Gastroesophageal sphincter (tissue), 4 donors: ENCODE measurements at regions not wholly inside any gene's neighbourhood (a gene's known extent, or its start where the extent isn't known, plus 50 kb on each side); places are given as distances from the start of the nearest gene placed in this dataset.
"Not testable (repeated sequence)": the region's sequence is repeated elsewhere in the genome, so short reads cannot be mapped to it uniquely, and the experiment has no call there.

Experiments used
- ATAC-seq: fragments of 150-250 bp; one replicate; pipeline ENCODE4 v1.9.1; 2016; ENCODE audit warnings: mild to moderate bottlenecking, moderate library complexity
- H3K27ac ChIP-seq, 4 donors: fragments of 200-600 bp; sonication (generic) in 3 of 4; 1 replicate in 3 of 4; 2 replicates in 1 of 4; pipeline ENCODE4 v1.5.1; 2016 to 2019
- H3K27me3 ChIP-seq: fragments of 200-600 bp; sonication (generic); one replicate; pipeline ENCODE4 v1.5.1; 2019
- H3K36me3 ChIP-seq, 2 donors: fragments of 200-600 bp; sonication (generic); one replicate each; pipeline ENCODE4 v1.5.1; 2019; ENCODE audit warnings: control low read depth in 1 of 2
- H3K4me1 ChIP-seq, 3 donors: fragments of 200-600 bp; sonication (generic); 1 replicate in 2 of 3; 2 replicates in 1 of 3; pipeline ENCODE4 v1.5.1; 2016 to 2019; ENCODE audit warnings: control low read depth in 2 of 3
- H3K4me3 ChIP-seq, 2 donors: fragments of 200-600 bp; sonication (generic); one replicate each; pipeline ENCODE4 v1.5.1; 2019; ENCODE audit warnings: mild to moderate bottlenecking in 1 of 2, moderate library complexity in 1 of 2
- H3K9me3 ChIP-seq, 3 donors: fragments of 200-600 bp; sonication (generic); one replicate each; pipeline ENCODE4 v1.5.1; 2017 to 2019; ENCODE audit warnings: control low read depth in 2 of 3
- CTCF ChIP-seq, 4 experiments: fragments of 200-600 bp in 2 of 4; fragments of 450-650 bp in 2 of 4; sonication (generic) in 1 of 4; IDR thresholded peaks; one replicate each; pipeline ENCODE4 v1.5.1; 2017 to 2019; ENCODE audit warnings: antibody characterized with exemption in 4 of 4, mild to moderate bottlenecking in 2 of 4, moderate library complexity in 2 of 4
- EP300 ChIP-seq: sonication (generic); formaldehyde crosslinking; IDR thresholded peaks from one replicate; pipeline ENCODE4 v1.6.1; 2017; ENCODE audit warnings: antibody characterized with exemption, mild to moderate bottlenecking
- POLR2A ChIP-seq, 2 donors: fragments of 450-650 bp; IDR thresholded peaks; one replicate each; pipeline ENCODE4 v1.6.1; 2017; ENCODE audit warnings: antibody characterized with exemption in 2 of 2, mild to moderate bottlenecking in 2 of 2, moderate library complexity in 1 of 2
- POLR2AphosphoS5 ChIP-seq: sonication (generic); formaldehyde crosslinking; IDR thresholded peaks from one replicate; pipeline ENCODE4 v1.6.1; 2017; ENCODE audit warnings: antibody characterized with exemption
- WGBS, 2 donors: methylation state at CpG; one replicate each; pipeline ENCODE4 v1.1.5; 2018; ENCODE audit warnings: low coverage in 1 of 2; 5-methylcytosine and 5-hydroxymethylcytosine counted together

GRCh38 chr12:9543341-9543740 is 64.4 kb downstream of the KLRB1 start:
- not testable (repeated sequence) for H3K27ac ChIP-seq, H3K36me3 ChIP-seq, H3K4me1 ChIP-seq, H3K9me3 ChIP-seq, ATAC-seq, H3K4me3 ChIP-seq, H3K27me3 ChIP-seq
- 89% methylated on average over 3 of the region's 5 CpGs; no CpG with 5 or more reads in 1 of the 2 donors for WGBS, 2 donors

DNA sequence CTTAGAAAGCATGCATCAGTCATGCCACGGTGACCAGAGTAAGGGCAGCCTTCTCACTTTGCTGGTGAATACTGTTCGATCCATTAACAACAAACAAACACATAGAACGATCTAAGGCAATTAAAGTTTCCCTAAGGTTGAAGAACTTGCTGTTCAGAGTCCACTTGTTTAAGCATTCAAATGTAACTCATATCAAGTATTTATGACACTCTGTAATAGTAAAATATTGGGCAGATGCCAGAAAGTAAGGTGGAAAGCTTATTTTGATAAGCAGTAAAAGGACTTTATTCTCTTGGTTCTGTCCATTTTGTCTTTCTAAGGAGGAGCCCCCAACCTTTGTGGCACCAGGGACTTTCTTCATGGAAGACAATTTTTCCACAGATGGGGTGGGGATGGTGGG is 64.9 kb downstream of the KLRB1 start:
- WGBS, 2 donors = no CpG with 5 or more reads among the region's 3 CpGs
- H3K4me3 ChIP-seq, ATAC-seq, H3K27ac ChIP-seq, H3K27me3 ChIP-seq, H3K4me1 ChIP-seq, H3K9me3 ChIP-seq, H3K36me3 ChIP-seq: not testable (repeated sequence)

DNA sequence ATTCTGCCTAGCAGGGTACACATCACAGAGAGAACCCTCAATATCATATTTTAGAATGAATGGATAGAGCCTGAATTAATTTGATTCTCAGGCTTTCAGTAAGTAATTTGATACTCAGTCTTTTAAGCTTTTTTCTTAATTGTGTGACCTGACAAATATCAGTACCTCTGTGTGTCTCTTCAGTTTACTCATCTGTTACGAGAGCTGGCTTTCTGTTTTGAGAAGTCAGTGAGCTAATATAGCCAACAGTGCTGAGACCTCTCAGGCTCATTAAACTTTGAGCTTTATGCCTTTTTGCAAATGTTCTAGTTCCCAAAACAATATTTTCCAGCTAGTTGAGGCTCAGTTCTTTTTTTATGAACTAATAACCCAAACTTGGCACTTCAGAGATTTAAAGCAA is 91.8 kb downstream of the KLRB1 start:
- WGBS, 2 donors = no CpG with 5 or more reads among the region's 1 CpG
- not testable (repeated sequence) for H3K36me3 ChIP-seq, H3K27me3 ChIP-seq, H3K4me3 ChIP-seq, H3K9me3 ChIP-seq, ATAC-seq, H3K4me1 ChIP-seq, H3K27ac ChIP-seq

DNA sequence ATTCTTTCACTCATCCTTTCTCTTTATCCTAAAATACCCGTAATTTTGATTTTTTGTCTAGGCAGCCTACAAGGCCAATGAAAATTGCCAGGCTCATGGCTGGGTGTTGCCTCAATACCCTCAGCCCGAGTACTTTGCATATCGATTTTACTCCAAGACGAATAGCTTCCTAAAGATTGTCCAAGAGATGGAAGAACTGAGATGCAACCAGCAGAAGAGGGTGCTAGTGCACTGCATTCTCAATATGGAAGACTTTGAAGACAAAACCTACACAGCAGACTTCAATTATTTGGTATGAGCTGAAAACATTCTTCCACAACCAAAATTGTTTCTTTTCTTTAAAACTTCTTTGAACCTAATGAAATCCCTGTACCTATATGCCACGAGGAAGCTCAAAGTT is 95.0 kb downstream of the KLRB1 start:
- H3K27me3 ChIP-seq, H3K9me3 ChIP-seq, ATAC-seq, H3K4me1 ChIP-seq, H3K27ac ChIP-seq, H3K36me3 ChIP-seq, H3K4me3 ChIP-seq: not testable (repeated sequence)
- WGBS, 2 donors = 100% methylated on average over 1 of the region's 5 CpGs; no CpG with 5 or more reads in 1 of the 2 donors

- not testable (repeated sequence) for ATAC-seq, H3K27me3 ChIP-seq, H3K27ac ChIP-seq, H3K36me3 ChIP-seq, H3K4me3 ChIP-seq, H3K9me3 ChIP-seq, H3K4me1 ChIP-seq
- no CpG with 5 or more reads among the region's 1 CpG for WGBS, 2 donors
Observed at GRCh38 chr12:9510392-9511011, 97.2 kb downstream of the KLRB1 start.

DNA sequence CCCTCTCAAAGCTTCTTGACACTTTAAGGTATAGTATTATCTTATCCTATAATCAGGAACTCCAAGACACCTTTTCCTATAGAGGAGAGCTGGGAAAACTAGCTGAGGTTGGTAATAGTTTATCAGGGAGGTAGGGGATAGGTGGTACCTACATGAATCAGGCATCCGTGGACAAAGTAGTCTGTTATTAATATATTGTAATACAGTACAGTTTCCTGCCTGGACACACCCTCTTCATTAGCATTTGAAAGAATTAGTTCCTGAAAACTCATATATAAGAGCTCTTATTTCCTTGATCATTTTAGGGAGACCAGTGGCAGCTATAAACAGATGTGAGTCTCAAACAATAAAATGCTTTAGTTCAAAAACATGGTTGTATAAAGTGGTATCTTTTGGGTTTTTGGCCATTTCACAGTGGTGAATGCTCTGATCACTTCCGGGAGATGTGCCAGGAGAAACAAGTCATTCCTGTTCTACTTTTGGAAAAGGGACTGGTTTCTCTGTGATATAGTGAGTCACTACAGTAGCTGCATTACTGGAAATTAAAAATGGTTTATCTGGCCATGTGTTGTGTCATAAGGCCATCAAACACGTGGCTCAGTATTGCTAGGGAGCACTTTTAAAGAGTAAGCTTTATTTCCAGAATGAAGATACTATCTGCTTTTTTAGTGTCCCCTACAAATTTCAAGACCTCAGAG is 98.1 kb downstream of the KLRB1 start:
- H3K27me3 ChIP-seq = no peaks in the 10 kb centered on the region
- no peaks in the 10 kb centered on the region for H3K36me3 ChIP-seq
- no peak overlapping the region for H3K27ac ChIP-seq
- no peak for TF ChIP-seq POLR2AphosphoS5
- TF ChIP-seq CTCF (IDR thresholded peaks at IDR 0.05) = no peak
- TF ChIP-seq EP300 = no peak
- TF ChIP-seq POLR2A (IDR thresholded peaks at IDR 0.05) = no peak
- no peaks in the 10 kb centered on the region for H3K9me3 ChIP-seq
- no peak for ATAC-seq
- WGBS, 2 donors = 20% methylated on average over 2 of the region's 3 CpGs; no CpG with 5 or more reads in 1 of the 2 donors
- no peaks in the 10 kb centered on the region for H3K4me1 ChIP-seq
- H3K4me3 ChIP-seq = no peak overlapping the region

DNA sequence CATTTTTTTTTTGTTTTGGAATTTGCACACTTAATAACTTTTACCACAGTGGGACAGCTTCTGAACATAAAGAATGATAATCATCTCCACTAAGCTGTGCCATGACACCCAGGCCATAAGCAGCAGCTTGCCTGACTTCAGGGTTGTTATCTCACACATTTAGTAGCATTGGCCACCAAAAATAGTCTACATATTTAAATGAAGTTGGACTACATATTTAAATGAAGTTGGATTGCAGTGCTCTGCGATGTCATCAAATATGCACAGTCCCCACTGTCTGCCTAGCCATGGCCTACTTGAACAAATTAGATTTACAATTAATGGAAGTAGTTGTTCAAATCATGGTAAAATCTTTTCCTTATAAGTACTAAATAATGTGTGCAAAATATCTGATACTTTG is 101.0 kb downstream of the KLRB1 start:
- H3K36me3 ChIP-seq = no peaks in the 10 kb centered on the region
- no peaks in the 10 kb centered on the region for H3K27me3 ChIP-seq
- TF ChIP-seq CTCF (IDR thresholded peaks at IDR 0.05) (no peak), POLR2AphosphoS5 (no peak), EP300 (no peak), POLR2A (IDR thresholded peaks at IDR 0.05) (no peak)
- WGBS, 2 donors = no CpG with 5 or more reads among the region's 1 CpG
- H3K4me3 ChIP-seq = no peak overlapping the region
- no peaks in the 10 kb centered on the region for H3K9me3 ChIP-seq
- no peak overlapping the region for H3K27ac ChIP-seq
- H3K4me1 ChIP-seq = no peaks in the 10 kb centered on the region
- ATAC-seq = no peak

GRCh38 chr12:9503384-9503783 is 104.3 kb downstream of the KLRB1 start:
- H3K4me3 ChIP-seq, H3K36me3 ChIP-seq, H3K9me3 ChIP-seq, H3K4me1 ChIP-seq, H3K27me3 ChIP-seq, H3K27ac ChIP-seq, ATAC-seq: not testable (repeated sequence)
- no CpG with 5 or more reads among the region's 2 CpGs for WGBS, 2 donors

DNA sequence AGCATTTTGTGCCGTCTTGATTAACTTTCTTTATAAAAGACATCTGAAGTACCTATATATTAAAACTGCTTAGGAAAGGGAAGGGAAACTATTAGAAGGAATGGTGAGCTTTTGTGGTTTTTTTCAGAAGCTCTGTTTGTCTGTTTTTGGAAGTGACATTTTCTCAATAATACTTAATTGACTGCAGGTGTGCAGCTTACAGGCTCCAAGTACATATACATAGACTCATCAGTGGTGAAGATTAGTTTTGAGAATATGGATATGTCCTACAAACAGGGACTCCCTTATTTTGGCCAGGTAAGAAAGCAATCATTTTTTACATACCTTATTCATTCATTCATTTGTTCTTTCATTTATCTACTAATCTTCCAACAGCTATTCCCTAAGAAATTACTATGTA is 104.9 kb downstream of the KLRB1 start:
- H3K4me1 ChIP-seq, H3K9me3 ChIP-seq, H3K27ac ChIP-seq, ATAC-seq, H3K4me3 ChIP-seq, H3K27me3 ChIP-seq, H3K36me3 ChIP-seq: not testable (repeated sequence)
- no CpG with 5 or more reads among the region's 1 CpG for WGBS, 2 donors

DNA sequence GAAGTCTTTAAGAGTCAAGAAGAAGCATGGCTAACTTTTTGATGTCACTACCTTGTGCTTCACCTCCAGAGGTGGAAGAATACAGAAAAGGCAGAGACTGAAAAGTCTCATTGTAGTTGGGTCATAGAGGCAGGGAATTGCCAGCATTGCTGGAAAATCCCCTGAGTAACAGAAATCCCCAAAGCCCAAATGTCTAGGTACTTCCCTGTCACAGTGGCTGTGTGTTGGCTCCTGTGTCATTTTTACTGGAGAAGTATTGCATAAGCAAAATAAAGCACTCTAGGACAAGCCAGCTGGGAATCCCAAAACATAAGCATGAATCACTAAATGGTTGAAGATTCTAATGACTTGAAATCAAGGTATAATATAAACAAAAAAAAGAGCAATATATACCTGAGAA is 114.4 kb downstream of the KLRB1 start:
- not testable (repeated sequence) for H3K9me3 ChIP-seq, H3K4me3 ChIP-seq, H3K4me1 ChIP-seq, ATAC-seq, H3K36me3 ChIP-seq, H3K27me3 ChIP-seq, H3K27ac ChIP-seq

DNA sequence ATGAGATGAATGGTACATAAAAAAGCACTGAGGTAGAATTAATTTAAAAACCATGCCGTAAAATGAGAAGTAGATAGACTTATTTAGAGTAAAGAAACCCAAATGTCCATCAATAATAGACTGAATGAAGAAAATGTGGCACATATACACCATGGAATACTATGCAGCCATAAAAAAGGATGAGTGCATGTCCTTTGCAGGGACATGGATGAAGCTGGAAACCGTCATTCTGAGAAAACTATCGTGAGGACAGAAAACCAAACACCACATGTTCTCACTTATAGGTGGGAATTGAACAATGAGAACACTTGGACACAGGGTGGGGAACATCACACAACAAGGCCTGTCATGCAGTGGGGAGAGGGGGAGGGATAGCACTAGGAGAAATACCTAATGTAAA is 126.4 kb downstream of the KLRB1 start:
- H3K4me1 ChIP-seq, ATAC-seq, H3K9me3 ChIP-seq, H3K36me3 ChIP-seq, H3K4me3 ChIP-seq, H3K27me3 ChIP-seq, H3K27ac ChIP-seq: not testable (repeated sequence)
- WGBS, 2 donors = 100% methylated on average over 1 of the region's 3 CpGs; no CpG with 5 or more reads in 1 of the 2 donors
